GM18511 (cell line): ENCODE measurements at regions not wholly inside any gene's neighbourhood (a gene's known extent, or its start where the extent isn't known, plus 50 kb on each side); places are given as distances from the start of the nearest gene placed in this dataset.
"Not testable (repeated sequence)": the region's sequence is repeated elsewhere in the genome, so short reads cannot be mapped to it uniquely, and the experiment has no call there.

ENCODE experiments used
- ATAC-seq: cut with Tn5 transposase; IDR thresholded peaks from one replicate; pipeline ENCODE4 v1.9.1; 2021; ENCODE audit warnings: mild to moderate bottlenecking, moderate library complexity; ENCODE audit not compliant: unreplicated experiment

GRCh38 chr14:30158299-30158698 lies 230.7 kb upstream of the PRKD1 start:
- ATAC-seq, result no peak

DNA sequence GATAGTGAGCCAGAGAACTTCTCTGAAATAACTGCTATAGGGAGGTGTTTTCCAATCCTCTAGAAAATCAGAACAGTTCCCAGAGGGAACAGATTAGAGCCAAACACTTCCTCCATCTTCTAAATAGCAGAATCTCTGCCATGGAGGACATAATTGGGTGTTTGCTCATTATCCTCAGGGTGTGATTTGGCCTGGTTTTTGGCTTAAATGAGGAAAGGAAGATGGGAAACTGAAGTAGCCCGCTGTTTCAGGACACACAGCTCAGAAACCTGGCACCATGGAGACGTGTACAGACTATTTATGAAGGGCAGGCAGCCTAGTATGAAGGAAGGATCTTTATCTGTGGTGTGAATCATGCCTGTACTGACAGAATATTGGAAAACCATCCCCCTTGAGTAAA lies 231.7 kb upstream of the PRKD1 start:
- no peak for ATAC-seq

GRCh38 chr14:30160608-30161007 lies 233.0 kb upstream of the PRKD1 start:
- no peak for ATAC-seq

DNA sequence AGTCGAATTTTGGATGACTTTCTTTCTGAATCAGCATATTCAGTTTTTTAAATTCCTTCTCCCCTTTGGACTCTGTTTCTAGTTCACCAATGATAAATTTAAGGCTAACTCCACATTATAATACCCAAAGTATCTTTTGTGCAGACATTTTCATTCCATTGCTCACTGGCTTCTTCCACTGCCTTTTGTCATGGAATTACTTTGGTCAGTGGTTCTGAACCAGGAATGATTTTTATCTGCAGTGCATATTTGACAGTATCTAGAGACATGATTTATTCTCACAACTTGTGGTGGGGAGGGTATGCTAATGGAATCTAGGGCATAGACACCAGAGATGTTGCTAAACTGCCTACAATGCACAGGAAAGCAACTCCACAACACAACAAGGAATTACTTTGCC lies 234.4 kb upstream of the PRKD1 start:
- ATAC-seq, result no peak

GRCh38 chr14:30165255-30165654 lies 237.6 kb upstream of the PRKD1 start:
- ATAC-seq, result no peak

- ATAC-seq, result no peak
Observed at GRCh38 chr14:30177781-30178180, 250.1 kb upstream of the PRKD1 start.

DNA sequence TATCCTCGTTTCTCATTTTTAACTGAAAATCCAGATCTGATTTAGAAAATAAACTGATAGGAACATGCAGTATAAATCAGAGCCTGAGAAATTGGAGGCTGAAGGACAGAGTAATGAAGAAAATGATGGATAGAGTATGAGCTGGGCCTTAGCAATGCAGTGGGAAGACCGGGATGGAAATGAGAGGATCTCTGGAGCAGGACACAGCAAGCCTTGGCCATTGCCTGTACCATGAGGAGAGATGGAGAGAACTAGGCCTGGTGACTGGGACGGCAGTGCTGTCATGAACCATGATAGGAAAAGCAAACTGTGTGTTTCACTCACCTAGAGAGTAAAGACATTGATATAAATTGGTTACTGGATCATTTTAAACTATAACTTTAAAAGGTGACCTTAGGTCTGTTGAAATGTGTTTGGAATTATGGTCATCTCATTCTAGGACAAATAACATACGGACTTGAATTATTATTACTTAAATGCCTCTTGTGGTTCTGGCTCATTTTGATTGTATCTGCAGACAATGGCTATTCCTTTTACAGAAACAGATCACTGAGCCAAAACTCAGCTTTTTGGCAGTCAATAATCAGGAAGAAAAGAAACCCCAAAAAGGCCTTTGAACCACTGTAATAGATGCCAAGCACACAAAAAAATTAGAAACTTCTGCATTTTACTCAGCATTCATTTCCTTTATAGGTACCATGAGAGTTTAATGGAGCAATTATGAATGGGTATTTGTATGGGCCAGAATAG lies 251.9 kb upstream of the PRKD1 start:
- ATAC-seq, result no peak

DNA sequence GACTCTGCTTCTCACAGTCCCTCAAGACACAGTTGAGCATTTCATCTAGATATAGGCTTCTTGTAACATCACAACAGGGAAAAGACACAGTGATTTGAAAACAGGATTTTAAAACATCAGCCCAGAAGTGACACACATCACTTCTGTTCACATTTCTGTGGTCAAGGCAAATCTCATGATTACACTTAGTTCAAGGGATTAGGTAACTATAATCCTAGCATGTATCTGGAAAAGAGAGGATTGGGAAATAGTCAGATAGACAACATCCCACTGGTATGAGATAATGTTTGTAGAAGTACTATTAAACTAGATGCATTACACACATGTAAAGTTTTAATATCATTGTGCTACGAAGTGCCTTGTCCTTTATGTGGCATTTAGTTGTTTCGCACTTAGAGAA lies 252.6 kb upstream of the PRKD1 start:
- no peak for ATAC-seq

DNA sequence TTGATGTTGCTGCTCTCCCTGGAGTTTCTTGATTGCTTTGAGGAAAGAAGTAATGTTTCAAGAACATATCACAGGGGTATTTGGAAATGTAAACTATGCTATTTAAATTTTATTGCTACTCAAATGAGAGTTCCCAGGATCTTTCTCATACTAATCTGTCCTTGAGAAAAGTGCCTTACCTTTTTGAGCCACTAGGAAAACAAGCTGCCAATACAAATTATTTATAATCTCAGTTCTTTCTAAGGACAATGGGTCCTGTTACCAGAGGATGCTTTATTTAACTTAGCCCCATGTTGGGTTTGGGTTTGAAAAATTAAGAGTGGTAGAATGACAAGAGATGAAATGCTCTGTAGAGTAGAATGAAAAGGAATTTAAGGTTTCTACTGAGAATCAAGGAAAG lies 258.2 kb upstream of the PRKD1 start:
- no peak for ATAC-seq

- ATAC-seq, result no peak
Observed at GRCh38 chr14:30191639-30192279, 264.1 kb upstream of the PRKD1 start.

DNA sequence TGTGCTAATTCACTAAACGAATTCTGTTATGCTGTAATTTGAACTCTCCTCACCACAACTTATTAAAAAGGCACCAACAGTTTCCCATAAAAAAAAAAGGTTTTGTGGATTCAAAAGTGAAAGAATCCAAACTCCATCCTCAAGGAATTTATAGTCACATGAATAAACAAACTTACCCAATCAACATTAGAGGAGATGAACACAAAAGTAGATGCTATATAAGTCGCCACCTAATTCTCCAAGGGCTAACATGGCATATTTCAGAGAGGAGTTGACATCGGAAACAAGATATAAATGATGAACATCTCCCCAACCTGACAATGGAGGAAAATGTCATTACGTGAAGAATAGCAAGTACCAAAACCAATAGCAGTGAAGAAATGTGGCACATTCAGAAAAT lies 265.5 kb upstream of the PRKD1 start:
- no peak for ATAC-seq

- no peak for ATAC-seq
Observed at GRCh38 chr14:30193845-30194501, 266.3 kb upstream of the PRKD1 start.

- no peak for ATAC-seq
Observed at GRCh38 chr14:30194741-30195148, 267.1 kb upstream of the PRKD1 start.

DNA sequence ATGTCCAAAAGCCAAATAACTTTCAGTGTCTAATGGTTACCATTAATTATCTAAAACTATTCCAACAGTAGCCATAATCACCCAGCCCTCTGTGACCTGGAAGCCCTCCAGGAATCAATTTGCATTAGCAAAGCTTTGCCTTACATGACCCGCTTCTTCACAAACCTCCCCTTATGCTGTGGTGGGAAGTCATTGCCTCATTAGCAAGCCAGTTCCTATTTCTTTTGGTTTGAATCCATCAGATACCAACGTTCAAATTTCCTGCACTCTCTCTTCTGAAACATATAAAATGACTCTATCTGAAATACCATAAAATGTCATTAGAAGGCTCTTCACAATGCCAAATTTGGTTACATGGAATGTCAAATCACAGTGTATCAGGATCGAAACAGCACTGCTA lies 268.3 kb upstream of the PRKD1 start:
- no peak for ATAC-seq

GRCh38 chr14:30196861-30197260 lies 269.2 kb upstream of the PRKD1 start:
- ATAC-seq, result no peak

GRCh38 chr14:30198720-30199119 lies 271.1 kb upstream of the PRKD1 start:
- not testable (repeated sequence) for ATAC-seq

GRCh38 chr14:30204431-30204980 lies 276.9 kb upstream of the PRKD1 start:
- no peak for ATAC-seq

GRCh38 chr14:30209136-30209535 lies 281.5 kb upstream of the PRKD1 start:
- ATAC-seq, result no peak

- ATAC-seq, result no peak
Observed at GRCh38 chr14:30210630-30211029, 283.0 kb upstream of the PRKD1 start.

DNA sequence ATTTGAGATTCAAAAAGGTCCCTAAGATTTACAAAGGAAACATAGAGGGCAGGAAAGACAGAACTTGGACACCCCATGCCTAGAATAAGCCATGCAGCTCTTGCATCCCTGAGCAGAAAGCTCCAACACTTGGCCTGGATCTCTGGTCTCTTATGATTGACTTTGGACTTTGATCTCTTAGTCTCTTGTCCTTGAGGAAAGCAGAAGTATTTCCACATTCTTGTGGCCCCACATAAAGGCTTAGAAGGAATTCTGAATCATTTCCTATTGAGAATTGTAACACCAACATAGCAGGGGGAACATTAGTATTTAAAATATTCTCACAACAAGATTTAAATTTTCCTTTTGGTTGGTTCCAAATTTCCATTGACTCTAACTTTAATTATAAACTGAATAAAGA lies 283.7 kb upstream of the PRKD1 start:
- no peak for ATAC-seq

DNA sequence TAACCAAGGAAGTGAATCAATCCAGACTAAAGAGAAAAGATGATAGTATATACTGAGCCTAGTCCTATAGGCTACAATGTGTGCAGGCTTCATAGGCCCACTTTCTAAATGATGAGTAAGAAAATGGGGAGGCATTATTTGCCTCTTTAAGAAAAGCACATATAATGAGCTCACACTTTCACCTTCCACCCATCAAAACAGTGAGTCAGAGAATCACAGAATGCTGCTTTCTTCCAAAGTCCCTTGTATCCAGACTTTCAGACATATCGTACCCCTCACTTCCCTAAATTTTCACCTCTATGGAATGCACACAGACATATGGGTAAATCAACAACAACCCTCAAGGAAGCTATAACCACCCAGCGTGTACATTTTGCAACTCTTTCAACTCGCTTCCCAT lies 286.4 kb upstream of the PRKD1 start:
- no peak for ATAC-seq
